HG03442 (cell line): ENCODE measurements at regions not wholly inside any gene's neighbourhood (a gene's known extent, or its start where the extent isn't known, plus 50 kb on each side); places are given as distances from the start of the nearest gene placed in this dataset.
"Not testable (repeated sequence)": the region's sequence is repeated elsewhere in the genome, so short reads cannot be mapped to it uniquely, and the experiment has no call there.

ENCODE experiments used
- ATAC-seq: cut with Tn5 transposase; IDR thresholded peaks from one replicate; pipeline ENCODE4 v1.9.1; 2021; ENCODE audit warnings: mild to moderate bottlenecking, moderate library complexity; ENCODE audit not compliant: unreplicated experiment

DNA sequence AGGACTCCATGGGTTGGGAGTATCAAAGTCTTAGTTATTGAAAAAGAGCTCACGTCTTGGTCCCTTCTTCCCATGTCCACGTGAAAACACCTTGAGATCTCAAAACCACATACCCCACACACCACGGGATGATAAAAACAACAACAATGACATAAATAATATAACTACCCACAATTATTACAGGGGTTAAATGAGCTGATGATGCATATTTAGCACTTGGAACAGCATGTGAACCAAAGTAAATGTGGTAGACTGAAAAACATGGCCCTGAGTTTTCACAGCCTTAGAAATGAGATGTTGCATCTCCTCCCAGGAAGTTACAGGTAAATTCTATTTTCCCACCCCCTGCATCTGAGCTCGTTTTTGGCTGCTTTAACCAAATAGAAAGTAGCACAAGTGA lies 208.9 kb downstream of the C16orf95 start:
- ATAC-seq = no peak

DNA sequence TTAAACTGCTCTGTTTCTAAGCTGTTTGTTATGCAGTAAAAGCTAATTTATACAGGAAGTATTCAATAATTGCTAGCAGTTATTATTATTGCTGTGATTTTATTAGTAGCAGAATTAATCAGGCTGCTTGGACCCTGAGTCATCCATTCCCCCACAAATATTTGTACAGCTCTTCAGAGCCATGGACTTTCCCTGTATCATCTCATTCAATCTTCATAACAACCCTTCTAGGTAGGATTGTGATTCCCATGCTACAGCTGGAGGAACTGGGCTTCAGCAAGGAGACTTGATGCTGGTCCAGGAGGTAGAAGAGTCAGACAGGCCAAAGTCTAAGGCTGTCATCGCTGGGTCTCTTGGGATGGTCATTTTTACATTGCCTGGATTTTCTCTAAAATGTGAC lies 208.3 kb downstream of the C16orf95 start:
- no peak for ATAC-seq

DNA sequence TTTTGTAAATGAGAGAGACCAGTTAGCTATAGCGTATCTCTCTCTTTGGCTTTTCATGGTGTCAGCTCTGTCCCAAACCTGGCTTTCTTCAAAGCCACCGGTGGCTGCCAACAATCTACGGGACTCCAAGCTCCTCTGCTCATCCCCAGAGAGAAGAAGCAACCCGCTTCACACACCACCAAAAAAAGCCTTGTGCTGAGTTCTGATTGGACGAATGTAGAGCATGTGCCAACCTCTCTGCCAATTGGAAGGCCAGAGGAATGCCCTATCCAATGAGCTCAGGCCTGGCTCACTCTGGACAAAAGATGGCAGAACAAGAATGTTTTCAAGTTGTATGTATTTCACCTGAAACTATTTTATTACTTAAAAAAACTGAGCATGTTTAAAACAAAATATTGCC lies 202.4 kb downstream of the C16orf95 start:
- no peak for ATAC-seq

DNA sequence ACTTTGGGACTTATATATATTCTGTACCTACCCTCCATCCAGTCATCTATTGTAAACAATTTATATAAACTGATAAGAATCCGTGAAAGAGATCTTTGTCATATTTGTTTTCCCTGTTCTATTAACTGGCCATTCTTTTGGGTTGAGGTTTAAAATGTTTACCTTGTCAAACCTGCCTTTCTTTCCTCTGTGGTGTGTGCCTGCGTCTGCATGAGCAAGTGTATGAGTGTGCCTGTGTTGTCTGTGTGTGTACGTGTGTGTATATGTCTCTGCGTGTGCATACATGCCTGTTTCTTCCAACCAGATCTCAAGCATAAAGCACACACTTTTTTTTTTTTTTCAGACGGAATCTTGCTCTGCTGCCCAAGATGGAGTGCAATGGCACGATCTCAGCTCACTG lies 201.5 kb downstream of the C16orf95 start:
- no peak for ATAC-seq

DNA sequence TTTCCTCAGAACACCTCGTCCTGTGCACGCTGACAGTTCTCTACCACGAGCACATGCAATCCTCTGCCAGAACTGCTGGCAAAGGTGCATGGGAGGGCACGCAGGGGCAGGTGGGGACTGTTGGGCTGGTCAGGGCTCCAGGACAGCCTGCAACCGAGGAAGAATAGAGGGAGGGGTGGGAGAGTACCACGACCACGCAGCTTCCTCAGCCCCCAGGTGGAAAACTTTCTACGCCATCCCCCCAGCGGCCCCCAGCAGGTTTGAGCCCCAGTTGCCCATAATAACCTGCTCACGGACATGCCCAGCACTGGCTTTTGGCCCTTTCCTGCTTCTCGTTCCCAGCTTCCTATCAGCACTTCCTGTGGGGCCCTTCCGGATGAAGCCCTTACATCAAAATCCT lies 199.3 kb downstream of the C16orf95 start:
- ATAC-seq = no peak

DNA sequence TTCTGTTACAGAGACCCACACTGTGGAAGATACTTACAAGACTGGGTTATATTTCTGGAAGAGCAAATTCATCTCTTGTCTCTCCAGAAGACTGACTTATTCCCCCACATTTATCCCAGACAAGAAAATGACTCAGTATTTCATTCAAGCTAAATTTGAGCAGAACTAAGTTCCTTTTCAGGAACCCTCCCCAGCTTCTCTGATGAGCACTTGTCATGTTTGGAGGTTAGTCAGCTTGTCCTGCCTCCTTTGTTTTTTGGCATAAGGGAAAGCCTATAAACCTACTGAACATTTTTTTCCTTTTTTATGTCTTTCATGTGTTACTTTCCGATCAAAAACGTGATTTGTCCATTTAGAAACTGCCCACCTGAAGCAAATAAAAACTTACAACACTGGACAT lies 198.0 kb downstream of the C16orf95 start:
- no peak for ATAC-seq

DNA sequence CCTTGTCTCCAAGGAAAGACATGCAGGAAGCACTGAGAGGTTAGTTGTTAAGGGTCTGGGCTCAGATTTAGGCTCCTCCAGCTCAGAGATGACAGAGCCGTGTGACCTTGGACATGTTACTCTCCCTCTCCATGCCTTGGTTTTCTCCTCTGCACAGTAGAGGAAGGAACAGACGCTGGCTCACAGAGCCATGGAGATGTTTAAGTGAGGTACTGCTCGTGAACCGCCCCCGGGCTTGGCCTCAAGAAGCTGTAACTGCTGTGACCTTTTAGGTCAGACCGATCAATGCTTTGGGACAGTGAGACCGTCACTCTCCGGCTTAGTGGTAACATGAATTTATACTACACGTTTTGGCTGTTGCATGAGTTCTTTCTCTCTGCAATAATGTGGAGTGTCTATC lies 197.4 kb downstream of the C16orf95 start:
- no peak for ATAC-seq

DNA sequence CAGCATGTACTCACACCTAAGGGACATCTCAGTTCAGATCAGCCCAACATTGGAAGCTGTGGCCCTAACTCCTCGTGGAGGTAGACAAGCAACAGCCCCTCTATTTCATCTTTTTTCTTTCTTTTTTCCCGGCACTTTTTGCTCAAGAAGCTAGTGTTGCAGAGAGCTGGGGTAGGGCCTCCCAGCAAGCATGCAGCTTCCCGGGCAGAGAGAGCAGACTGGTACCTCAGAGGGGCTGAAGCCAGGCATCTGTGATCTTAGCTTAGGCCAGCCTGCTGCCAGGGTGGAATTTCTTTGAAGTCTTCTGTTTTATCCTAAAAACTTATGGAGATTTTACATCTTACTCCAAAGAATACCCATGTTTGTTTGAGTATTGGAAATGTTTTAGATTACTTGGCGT lies 195.4 kb downstream of the C16orf95 start:
- ATAC-seq = no peak

DNA sequence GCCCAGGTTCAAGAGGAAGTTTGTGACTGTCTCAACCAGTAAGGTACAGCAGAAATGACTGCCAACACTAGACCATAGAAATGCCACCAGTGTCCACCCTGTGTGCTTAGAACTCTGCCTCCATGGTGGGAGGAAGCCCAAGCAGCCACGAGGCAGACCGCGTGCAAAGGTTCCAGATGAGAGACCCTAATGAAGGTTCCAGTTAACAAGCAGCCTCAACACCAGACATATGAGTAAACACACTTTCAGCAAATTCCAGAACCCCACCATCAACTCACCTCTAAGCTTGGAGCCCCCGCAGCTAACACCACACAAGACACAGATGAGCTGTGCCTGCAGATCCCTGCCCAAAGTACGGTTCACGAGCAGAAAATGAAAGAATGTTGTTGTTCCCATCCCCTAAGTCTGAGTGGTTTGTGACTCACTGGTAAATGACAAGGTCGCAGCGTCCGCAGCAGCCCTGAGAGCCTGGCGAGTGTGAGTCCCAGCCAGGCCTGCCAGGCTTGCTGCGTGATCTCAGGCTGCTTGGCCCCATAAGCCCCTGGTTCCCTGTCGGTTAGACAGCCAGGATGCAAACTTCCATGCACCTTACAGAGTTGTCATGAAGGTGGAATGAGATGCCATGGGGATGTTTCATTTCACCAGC lies 193.7 kb downstream of the C16orf95 start:
- no peak for ATAC-seq

DNA sequence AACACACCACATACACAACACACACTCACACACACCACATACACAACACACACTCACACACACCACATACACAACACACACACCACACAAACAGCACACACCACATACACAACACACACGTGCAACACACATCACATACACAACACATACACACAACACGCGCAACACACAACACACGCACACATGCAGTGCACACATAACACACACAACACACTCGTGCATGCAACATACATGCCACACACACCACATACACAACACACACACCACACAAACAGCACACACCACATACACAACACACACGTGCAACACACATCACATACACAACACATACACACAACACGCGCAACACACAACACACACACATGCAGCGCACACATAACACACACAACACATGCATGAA lies 192.8 kb downstream of the C16orf95 start:
- not testable (repeated sequence) for ATAC-seq

DNA sequence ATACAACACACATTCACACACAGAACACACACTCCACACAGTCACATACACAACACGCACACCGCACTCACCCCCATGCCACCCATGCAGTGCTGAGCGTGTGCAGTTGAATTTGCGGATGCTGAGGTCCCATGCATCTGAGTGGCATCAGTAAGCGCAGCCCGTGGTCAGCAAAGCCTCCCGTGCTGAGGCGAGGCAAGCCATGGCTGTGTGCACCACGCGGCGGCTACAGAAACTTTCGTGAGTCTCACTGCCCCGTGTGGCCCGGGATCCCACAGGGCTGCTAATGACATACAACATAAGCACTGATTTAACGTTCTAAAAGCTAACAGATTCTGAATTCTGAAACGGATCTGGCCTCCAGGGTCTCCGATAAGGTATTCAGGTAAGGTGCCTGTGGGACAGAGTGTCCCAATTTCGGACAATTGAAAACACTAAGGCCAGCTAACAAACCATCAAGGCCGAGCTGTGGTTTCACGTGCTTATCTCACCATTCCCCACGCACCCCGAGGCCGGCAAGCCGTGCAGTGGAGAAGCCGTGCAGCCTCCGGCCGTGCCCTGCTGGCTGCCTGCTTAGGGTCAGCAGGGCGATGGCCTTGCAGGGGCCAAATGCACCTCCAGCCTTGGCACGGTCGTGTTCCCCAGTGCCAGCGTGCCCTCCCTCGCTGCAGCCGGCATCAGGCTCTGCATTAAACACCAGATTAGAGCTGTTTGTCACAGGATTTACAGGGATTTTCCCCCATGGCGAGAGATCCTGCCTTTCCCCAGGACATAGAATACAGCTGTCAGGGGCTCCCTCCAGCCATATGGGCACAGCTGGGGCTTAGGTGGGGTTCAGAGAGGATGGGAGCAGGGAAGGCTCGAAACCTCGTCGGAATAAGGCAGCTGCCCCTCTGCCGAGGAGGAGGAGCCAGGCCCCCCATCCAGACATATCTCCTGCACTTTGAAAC lies 191.7 kb downstream of the C16orf95 start:
- no peak for ATAC-seq

DNA sequence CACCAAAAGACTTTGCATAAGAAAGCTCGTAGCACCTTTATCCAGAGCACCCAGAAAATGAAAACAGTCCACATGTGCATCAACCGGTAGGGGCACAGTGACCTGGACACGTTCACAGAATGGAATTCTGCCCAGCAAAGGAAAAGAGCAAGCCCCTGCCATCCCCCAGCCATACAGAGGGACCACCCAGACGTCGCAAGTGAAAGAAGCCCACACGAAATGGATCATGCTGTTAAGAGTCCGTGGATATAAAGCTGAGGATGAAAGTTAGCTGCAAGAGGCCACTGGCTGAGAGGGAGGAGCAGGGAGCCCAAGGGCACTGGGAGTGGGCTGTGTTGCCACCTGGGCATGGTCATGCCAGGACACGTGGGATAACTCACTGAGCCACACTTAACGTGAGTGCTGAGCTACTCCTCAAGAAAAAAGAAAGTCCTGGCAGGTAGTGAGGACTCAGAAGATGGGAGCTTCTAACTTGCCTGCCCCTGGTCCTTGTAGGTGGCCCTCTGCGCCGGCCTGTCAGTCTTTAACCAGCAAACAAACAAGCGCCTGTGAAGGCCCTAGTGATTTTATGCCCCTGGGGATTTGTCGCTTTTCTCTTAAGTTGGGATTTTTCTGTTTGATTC lies 190.7 kb downstream of the C16orf95 start:
- no peak for ATAC-seq

DNA sequence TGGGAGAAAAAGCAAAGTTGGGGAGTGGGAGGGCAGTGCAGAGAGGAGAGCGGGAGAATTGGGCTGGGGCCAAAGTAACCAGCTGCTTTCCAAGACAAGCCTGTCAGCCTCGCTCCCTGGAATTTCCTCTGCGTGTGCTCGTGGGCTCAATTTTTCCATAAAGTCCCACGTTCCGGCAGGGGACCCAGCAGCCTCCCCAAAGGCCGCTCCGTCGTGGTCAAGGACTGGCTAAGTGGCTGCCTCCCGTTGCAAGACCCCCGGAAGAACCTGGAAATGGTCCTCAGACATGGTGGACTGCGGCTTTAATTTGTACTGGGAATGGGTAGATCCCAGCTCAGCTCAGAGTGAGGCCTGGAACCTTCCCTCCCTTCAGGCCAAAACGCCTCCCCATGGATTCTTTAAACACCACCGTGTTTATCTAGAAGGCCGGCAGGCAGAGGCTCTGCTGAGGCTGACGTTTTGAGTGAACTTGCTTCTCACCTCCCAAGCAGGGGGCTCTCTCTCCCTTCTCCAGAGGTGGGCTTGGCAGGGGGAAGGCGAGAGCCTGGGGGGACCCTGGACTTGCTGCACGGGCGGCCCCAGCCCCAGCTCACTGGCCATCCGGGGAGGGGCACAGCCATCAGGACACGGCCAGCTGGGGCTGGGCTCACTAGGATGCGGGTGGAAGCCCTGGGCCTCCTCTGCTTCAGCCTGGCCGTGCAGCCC lies 190.0 kb downstream of the C16orf95 start:
- ATAC-seq = no peak

DNA sequence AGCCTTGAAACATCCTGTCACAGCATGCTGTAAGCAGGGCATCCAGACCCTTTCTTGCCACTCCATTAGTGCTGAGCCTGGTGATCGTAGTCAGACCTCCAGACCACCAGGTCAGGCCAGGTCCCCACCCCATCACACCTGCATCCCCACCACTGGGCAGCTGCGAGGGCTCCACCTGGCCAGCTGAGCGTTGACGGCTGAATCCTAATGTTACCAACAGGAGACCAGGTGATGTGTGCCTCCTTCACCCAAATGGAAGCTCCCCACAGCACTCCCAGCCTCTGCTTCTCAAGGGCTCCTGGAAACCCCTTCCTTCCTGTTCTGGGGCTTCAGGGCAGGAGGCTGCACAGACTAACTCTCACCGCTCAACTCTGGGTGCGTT lies 189.4 kb downstream of the C16orf95 start:
- ATAC-seq = no peak

DNA sequence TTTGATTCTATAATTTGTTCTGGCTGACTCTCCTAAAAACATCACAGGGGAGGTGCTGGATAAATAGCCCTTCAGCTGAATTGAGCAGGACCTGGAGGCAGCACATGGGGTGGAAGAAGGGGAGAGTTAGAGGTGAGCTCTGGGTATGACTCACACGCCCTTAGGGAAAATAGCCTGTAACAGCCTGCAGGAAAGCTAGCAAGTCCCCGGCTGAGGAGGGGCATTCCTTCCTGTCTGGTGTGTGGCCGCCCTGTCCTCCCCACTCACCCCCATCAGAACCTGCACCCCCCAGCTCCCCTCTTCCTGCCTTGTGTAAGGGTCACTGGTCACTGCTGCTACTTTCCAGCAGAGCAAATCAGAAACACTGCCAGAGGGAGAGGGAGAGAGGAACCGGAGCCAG lies 187.4 kb downstream of the C16orf95 start:
- no peak for ATAC-seq

DNA sequence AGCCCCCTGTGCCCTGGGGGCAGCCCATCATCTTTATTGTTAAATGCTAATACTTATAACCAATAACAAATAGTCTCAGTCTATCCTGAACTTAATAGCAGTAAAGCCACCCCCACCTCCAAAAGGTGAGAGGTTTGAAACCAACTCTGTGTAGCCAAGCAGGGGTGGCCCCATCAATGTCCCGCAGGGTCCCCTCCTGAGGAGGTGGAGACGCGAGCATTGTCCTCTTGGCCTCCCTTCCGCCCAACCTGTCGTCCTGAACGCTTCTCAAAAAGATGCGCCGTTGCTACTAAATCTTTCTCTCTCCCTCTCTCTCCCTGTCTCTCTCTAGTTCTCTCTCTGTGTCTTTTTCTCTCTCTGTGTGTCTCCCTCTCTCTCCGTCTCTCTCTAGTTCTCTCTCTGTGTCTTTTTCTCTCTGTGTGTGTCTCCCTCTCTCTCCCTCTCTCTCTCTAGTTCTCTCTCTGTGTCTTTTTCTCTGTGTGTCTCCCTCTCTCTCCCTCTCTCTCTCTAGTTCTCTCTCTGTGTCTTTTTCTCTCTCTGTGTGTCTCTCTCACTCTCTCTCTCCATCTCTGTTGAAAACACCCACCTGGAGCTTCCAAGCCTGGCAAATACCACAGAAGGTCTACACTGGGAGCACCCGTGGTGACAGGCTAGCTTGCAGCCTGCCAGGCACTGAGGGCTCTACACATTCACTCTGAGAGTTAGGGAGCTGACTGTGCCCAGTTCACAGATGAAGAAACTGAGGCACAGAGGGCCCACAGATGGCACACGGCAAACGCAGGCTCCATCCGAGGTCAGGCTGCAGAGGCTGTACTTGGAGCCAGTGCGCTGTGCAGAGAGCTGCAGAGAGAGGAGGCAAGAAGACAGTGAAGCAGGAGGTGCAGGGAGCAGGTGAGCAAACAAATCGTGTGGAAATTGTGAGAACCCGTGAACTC lies 185.9 kb downstream of the C16orf95 start:
- no peak for ATAC-seq

DNA sequence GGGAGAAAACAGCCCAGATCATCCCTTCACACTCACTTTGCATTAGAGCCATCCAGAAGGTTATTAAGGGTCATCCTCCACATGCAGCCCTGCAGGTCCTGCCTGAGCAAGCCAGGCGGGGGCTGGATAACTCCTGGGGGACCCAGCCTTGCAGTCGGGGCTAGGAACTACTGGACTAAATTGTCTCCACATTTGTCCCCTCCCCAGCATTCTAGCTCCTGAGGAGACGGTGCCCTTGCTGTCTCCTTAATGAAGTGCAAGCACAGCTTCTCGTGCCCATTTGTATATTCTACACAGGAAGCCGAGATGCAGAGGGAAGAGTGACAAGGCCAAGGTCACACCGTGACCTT lies 185.2 kb downstream of the C16orf95 start:
- ATAC-seq = no peak

DNA sequence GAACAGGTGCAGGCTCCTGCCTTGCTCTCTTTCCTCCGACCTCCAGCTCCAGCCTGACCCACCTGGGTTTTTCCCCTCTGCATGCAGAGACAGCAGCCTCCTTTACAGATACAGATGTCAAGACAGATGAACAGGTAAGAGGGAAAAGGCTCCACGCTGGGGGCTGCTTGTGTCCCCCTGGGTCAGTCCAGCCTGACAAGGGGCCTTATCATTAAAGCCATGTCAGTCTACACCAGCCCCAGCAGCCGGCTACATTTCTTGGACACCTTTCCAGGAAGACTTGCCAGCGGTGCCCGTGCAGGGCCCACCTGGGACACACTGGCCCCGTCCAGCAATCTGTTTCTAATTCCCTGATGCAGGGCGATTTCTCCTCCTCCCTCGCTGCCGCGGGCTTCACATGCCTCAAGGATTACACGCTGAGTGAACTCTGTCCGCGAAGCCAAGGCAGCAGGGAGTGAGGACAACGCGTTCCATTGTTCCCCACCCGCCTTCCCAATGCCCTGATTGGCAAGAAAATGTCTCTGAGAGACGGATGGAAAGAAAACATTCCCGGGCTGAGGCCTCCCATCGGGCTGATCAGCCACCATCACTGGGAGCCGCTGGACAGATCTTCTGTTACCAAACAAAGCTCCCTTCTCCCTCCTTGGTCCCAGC lies 184.7 kb downstream of the C16orf95 start:
- ATAC-seq = no peak

DNA sequence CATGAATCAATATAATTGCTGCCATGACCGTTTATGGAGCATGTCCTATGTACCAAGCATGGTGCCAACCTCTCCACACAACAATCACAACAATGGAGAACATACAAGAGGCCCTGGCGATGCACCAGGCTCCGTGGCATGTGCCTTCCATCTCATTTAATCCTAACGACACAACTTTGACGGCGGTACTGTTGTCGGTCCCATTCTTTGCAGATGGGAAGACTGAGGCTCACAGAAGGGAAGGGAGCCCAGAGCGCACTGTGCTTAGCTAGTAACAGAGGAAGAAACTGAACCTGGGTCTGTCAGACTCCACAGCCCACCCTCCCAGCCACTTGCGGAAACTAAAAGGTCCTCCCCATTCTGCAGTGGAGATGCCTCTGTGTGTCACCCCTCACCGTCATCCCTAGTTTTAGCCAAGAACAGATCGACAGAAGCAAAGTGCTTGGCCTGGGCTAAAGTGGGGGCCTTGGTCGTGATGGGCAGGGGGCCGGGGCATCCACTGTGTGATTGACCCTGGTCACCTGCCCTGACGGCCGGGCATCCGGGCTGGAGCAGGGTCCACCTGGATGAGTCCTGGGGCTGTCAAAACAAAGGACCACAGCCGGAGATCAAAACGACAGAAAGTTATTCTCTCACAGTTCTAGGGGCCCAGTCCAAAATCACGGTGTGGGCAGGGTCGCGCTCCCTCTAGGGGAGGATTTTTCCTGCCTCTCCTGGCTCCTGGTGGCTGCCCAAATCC lies 183.9 kb downstream of the C16orf95 start:
- no peak for ATAC-seq
